ENCODE measurements at regions not wholly inside any gene's neighbourhood (a gene's known extent, or its start where the extent isn't known, plus 50 kb on each side); places are given as distances from the start of the nearest gene placed in this dataset.
"Not testable (repeated sequence)": the region's sequence is repeated elsewhere in the genome, so short reads cannot be mapped to it uniquely, and the experiment has no call there.

- no peak for DNase-seq (ENCODE audit: low read depth)
- TF ChIP-seq CTCF (IDR thresholded peaks at IDR 0.05; ENCODE audit: insufficient read depth, low read length): no peak
- no peak overlapping the region for H3K4me3 ChIP-seq (ENCODE audit: low read depth, low read length)
These were observed 324.2 kb upstream of the NCKAP5 start for GRCh38 chr2:133892352-133892913.

DNA sequence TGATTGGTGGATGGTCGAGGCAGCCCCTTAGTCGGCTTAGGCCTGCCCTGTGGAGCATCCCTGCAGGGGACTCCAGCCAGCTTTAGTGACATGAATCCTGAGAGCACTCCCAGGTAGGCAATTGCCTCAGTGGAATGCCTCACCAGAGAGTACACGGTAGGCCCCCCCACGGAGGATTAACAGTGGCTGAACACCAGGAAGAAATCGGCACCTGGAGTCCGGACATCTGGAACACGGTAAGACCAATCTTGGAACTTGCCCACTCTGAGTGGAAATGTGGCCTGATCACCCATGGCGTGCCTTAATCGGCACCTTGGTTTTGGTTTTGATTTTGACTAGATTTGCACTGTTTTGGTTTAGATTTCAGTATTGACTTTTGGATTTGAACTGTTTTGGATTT is 326.2 kb upstream of the NCKAP5 start:
- no peak for DNase-seq (ENCODE audit: low read depth)
- no peak for TF ChIP-seq CTCF (IDR thresholded peaks at IDR 0.05; ENCODE audit: insufficient read depth, low read length)
- H3K4me3 ChIP-seq (ENCODE audit: low read depth, low read length): no peak overlapping the region

DNA sequence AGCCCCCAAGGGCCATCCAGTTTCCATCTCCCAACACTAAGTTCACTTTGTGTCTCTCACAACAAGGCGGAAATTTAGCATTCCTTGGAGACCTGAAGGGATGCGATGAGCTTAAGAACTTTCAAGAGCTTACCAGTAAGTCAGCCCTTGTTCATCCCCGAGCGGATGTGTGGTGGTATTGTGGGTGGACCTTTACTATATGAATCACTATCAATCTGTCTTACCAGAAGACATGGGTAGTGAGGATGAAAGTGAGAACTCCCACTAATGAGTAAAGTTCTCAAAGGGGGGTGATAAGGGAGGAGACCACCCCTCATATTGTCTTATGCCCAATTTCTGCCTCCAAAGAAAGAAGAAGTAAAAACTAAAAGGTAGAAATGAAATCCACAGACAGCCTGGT is 329.6 kb upstream of the NCKAP5 start:
- DNase-seq (ENCODE audit: low read depth); H3K4me3 ChIP-seq (ENCODE audit: low read depth, low read length): not testable (repeated sequence)

DNA sequence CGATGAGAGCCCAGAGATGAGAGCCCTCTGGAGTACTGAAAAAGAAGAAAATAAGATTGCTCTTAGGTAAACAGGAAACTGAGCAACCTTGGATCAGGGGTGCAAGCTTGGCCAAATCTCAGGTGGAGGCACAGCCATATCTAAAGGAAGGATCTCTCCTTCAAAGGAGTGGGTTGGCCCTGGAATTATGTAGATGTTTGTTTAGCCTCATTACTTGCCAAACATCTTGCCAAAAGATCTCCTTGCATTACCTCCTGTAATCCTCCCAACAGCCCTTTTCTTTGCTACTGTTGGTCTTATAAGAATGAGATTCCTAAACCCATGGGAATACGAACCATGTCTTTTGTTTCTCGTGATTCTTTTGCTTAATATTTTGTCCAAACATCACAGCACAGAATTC is 332.6 kb upstream of the NCKAP5 start:
- H3K4me3 ChIP-seq (ENCODE audit: low read depth, low read length): no peak overlapping the region
- TF ChIP-seq CTCF (IDR thresholded peaks at IDR 0.05; ENCODE audit: insufficient read depth, low read length): no peak
- no peak for DNase-seq (ENCODE audit: low read depth)

DNA sequence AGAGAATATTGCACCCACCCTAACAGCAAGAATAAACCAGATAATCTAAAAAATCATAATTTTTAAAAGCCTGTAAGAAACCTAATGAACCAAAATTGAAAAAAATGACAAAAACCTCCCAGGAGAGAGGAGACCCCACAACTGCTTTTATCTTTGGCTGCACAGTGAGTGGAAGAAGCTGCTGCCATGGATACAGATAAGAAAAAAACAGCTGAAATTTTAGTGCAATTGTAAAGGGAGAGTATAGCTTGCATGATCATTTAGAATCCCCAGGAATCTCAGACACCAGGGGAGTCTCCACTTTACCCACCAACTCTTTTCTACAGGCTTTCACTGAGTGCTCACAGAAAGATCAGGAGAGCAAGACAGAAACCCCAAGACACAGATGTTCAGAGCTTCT is 338.1 kb upstream of the NCKAP5 start:
- TF ChIP-seq CTCF (IDR thresholded peaks at IDR 0.05; ENCODE audit: insufficient read depth, low read length): no peak

GRCh38 chr2:133906926-133907325 is 338.7 kb upstream of the NCKAP5 start:
- DNase-seq (ENCODE audit: low read depth): no peak
- no peak overlapping the region for H3K4me3 ChIP-seq (ENCODE audit: low read depth, low read length)
- TF ChIP-seq CTCF (IDR thresholded peaks at IDR 0.05; ENCODE audit: insufficient read depth, low read length): no peak

More for the DNA sequence above, 338.1 kb upstream of the NCKAP5 start:
- no peak overlapping the region for H3K4me3 ChIP-seq (ENCODE audit: low read depth, low read length)
- no peak for DNase-seq (ENCODE audit: low read depth)

GRCh38 chr2:133908171-133908570 is 339.9 kb upstream of the NCKAP5 start:
- DNase-seq (ENCODE audit: low read depth): no peak
- no peak overlapping the region for H3K4me3 ChIP-seq (ENCODE audit: low read depth, low read length)
- TF ChIP-seq CTCF (IDR thresholded peaks at IDR 0.05; ENCODE audit: insufficient read depth, low read length): no peak
